RPMI7951 (cell line): ENCODE measurements at regions not wholly inside any gene's neighbourhood (a gene's known extent, or its start where the extent isn't known, plus 50 kb on each side); places are given as distances from the start of the nearest gene placed in this dataset.

ENCODE experiments used
- DNase-seq: peaks from one replicate; pipeline ENCODE4 v3.0.0-alpha.2; 2012; ENCODE audit warnings: low read depth

GRCh38 chr6:23559587-23560343, 566.2 kb upstream of the NRSN1 start:
- DNase-seq = no peak

DNA sequence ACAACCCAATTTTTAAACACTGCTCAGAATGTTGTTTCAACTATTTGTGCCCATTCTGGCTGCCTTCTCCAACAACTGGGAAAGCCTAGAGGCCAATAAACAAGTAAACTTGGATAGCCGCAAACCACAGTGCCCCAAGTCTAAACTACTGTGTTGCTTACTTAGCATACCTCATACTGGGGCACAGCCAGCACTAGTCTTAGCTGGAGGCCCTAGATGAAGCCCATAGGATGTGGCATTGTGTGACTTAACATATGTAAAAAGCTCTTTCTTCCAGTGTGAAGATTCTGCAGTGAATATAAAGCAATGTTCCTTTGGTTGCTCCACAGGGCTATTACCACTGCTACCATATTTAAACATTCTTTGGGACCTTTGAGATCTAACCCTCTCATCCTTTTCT, 564.3 kb upstream of the NRSN1 start:
- DNase-seq = no peak

- no peak for DNase-seq
Observed at GRCh38 chr6:23562554-23562953, 563.5 kb upstream of the NRSN1 start.

DNA sequence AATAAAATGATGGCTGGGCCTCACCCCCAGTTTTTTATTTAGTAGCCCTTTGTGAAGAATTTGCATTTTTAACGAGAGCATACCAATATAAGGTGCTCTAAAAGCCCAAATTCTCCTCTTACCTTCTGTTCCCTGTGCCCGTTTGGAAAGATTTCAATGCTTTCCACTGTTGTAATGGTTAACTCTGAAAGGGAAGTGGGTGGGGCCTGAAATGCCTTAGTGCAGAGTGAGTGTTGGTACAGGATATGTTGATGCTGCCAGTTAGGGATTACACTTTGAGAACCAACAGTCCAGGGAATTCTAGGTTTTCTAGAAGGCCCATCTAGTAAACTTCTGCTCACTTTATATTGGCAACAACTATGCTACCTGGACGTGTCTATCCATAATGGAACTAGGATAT, 562.7 kb upstream of the NRSN1 start:
- DNase-seq = no peak

GRCh38 chr6:23566418-23566817, 559.6 kb upstream of the NRSN1 start:
- no peak for DNase-seq

GRCh38 chr6:23568292-23568691, 557.7 kb upstream of the NRSN1 start:
- no peak for DNase-seq

DNA sequence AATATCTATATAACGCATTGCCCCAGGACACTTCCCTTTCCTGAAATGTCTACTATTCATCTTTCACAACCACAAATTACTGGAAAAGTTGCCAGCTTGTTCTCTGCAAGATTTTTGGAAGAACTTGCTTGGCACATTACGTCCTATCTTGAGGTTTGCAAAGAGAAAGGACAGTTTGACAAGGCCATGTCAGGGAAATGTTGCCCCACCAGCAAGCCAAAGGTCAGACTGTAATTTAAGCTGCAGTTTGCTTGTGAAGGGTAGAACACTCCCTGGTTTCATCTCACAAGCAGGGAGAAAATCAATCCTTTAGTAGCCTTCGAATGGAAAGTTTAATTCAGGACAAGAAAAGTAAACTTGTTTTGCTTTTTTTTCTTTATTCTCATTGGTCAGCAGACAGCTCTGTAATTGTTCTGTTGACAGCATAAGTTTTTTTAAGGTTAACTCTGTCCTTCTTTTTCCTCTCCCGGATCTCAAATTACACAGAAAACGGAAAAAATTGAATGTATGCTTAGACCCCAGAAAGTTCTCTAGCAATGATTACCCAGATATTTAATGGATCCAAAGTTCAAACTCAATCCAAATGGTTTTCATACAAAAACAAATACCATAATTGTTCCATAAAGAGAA, 541.8 kb upstream of the NRSN1 start:
- DNase-seq = peak; percentile 59

DNA sequence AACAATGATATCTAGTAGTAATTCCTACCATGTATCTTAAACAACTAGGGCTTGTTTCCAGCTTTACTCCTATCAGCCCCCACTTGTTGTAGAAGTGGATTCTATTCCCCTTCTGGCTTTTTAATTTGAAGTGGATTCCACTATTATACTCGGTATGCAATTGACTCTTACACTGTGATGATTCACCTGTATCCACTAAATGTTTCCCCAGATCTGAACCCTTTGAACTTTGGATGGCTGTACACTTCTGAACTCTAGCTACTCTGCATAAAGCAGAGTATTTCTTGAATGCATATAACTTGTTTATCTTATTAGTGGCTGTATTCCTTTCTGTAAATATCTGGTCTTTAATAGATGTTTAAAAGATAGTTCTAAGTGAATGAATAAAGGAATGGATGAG, 538.4 kb upstream of the NRSN1 start:
- DNase-seq = no peak

DNA sequence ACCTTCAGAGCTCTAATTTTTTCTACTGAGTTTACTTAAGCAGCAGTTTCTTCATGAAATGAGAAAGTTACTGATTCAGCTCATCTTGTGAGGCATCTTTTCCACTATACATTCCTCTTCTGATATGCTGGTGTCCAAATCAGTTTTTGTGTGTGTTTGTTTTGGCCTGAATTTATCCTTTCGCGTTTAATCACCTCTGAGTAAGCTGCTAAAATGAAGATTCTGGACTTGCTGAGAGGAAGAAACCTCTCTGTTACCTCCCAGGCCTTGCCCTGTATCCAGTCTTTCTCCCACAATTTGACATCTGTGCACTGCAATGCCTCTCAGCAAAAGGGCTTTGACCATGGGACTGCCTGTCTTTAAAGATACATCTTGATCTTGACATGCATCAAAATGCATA, 536.2 kb upstream of the NRSN1 start:
- DNase-seq = peak; percentile 14

- DNase-seq = no peak
Observed at GRCh38 chr6:23590498-23591126, 535.4 kb upstream of the NRSN1 start.

DNA sequence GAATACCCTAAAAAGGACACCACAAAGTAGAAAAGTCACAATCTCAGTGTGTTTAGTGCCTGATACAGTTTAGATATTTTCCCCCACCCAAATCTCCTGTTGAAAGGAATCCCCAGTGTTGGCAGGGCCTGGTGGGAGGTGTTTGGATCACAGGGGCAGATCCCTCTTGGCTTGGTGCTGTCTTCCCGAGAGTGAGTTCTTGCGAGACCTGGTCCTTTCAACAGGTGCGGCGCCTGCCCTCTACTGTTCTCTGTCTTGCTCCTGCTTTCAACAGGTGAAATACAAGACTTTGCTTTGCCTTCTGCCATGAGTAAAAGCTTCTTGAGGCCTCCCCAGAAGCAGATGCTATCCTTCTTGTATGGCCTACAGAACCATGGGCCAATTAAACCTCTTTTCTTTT, 534.3 kb upstream of the NRSN1 start:
- DNase-seq = no peak

- no peak for DNase-seq
Observed at GRCh38 chr6:23600118-23600517, 525.9 kb upstream of the NRSN1 start.

DNA sequence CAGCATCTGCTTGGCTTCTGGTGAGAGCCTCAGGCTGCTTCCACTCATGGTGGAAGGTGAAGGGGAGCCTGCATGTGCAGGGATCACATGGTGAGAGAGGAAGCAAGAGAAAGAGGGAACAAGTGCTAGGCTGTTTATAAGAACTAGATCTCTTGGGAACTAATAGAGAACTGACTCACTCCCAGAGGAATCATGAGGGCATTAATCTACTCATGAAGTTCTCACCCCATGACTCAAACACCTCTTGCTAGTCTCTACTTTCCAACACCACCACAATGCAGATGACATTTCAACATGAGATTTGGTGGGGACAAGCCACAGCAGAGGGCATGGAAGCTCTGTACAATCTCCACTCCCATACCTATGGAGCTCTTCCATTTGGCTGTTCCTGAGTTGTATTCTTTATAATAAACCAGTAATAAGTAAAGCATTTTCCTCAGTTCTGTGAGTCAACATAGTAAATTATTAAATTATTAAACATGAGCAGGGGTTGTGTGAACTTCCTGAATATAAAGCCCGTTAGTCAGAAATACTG, 524.1 kb upstream of the NRSN1 start:
- DNase-seq = no peak

DNA sequence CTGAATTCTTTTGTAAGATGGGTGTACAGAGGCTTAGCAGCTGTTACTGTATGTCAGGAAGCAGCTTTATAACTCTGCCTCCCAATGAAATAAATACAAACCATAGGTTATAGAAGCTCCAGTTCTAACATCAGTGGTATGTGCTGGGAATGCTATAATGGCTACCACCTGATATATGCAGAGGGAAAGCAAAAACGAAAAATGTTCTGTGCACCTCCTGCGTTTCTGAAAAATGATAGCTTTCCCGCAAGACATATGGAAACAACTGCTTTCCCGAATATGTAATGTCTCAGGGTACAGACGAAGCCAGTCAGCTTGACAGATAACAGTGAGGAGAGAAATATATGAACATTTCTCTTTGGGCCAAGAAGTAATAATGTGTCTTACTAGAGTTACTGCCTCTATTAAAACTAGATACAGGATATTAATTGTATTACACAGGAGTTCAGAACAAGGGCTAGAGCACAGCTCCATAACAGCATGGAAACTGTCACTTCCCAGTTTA, 517.0 kb upstream of the NRSN1 start:
- DNase-seq = no peak

GRCh38 chr6:23611776-23612381, 514.1 kb upstream of the NRSN1 start:
- no peak for DNase-seq

DNA sequence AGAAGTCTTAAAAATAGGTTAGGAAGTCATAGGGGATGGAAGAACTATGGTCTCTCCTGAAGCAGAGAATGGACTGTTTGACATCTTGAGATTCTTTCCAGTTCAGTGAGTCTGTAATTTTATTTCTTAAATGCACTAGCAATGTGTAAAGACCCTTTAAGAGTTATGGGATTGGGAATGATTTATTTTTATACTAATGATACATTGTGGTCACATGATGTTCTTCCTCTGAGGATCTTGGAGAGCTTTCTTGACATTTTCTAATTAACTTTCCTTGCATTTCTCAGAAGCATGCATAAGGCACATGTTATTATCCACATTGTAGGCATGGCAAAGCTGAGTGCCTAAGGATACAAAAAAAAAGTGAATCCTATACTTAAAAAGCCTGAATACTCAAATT, 507.6 kb upstream of the NRSN1 start:
- DNase-seq = no peak

GRCh38 chr6:23620911-23621401, 505.1 kb upstream of the NRSN1 start:
- DNase-seq = peak; percentile 12

- DNase-seq = no peak
Observed at GRCh38 chr6:23630726-23631635, 495.0 kb upstream of the NRSN1 start.

- no peak for DNase-seq
Observed at GRCh38 chr6:23633996-23634395, 492.0 kb upstream of the NRSN1 start.

DNA sequence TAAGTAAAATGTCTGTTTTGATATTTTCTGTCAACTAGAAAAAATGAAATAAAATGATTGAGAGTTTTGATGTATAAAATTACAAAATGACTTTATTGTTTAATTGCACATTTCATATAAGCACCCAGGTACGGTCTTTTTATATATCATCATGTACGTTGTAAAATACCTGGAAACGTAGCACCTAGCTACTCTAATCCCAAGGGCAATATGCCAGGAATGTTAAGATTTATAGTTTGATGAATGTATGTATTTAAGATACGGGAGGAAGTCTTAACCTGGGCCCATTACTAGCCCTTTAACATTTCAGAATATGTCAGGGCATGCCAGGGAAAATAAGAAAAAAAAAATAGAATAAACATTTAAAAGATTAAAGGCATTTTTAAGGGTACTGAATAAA, 490.9 kb upstream of the NRSN1 start:
- no peak for DNase-seq

- DNase-seq = no peak
Observed at GRCh38 chr6:23637296-23637695, 488.7 kb upstream of the NRSN1 start.
